Trophoblast cell (in vitro differentiated cells and primary cell): ENCODE measurements at regions not wholly inside any gene's neighbourhood (a gene's known extent, or its start where the extent isn't known, plus 50 kb on each side); places are given as distances from the start of the nearest gene placed in this dataset.

Experiments
- DNase-seq, 2 donors: peaks; one replicate each; pipeline ENCODE4 v3.0.0-alpha.2; 2016
- H2AFZ ChIP-seq: 2 replicates; pipeline ENCODE4 v1.6.1; 2013; ENCODE audit warnings: low read length, moderate library complexity, mild to moderate bottlenecking; ENCODE audit not compliant: insufficient read depth, poor library complexity
- H2AK5ac ChIP-seq: 2 replicates; pipeline ENCODE4 v1.6.1; 2013; ENCODE audit warnings: mild to moderate bottlenecking, low read length
- H2BK120ac ChIP-seq: 2 replicates; pipeline ENCODE4 v1.6.1; 2013; ENCODE audit warnings: low read length, mild to moderate bottlenecking, moderate library complexity; ENCODE audit not compliant: insufficient read depth, poor library complexity
- H2BK12ac ChIP-seq: 2 replicates; pipeline ENCODE4 v1.6.1; 2013; ENCODE audit warnings: mild to moderate bottlenecking, low read length, moderate library complexity
- H2BK5ac ChIP-seq: 2 replicates; pipeline ENCODE4 v1.6.1; 2013; ENCODE audit warnings: low read length, low read depth, moderate library complexity, mild to moderate bottlenecking; ENCODE audit not compliant: poor library complexity
- H3K14ac ChIP-seq: 2 replicates; pipeline ENCODE4 v1.6.1; 2013; ENCODE audit warnings: mild to moderate bottlenecking, low read length
- H3K18ac ChIP-seq: 2 replicates; pipeline ENCODE4 v1.6.1; 2013; ENCODE audit warnings: mild to moderate bottlenecking, low read length
- H3K23ac ChIP-seq: 2 replicates; pipeline ENCODE4 v1.6.1; 2013; ENCODE audit warnings: low read length
- H3K27ac ChIP-seq: 2 replicates; pipeline ENCODE4 v1.5.1; 2013; ENCODE audit warnings: low read depth, mild to moderate bottlenecking, inconsistent platforms, low read length, moderate library complexity
- H3K27me3 ChIP-seq: 2 replicates; pipeline ENCODE4 v1.6.1; 2013; ENCODE audit warnings: inconsistent platforms, mild to moderate bottlenecking, low read length, moderate library complexity; ENCODE audit not compliant: insufficient read depth
- H3K36me3 ChIP-seq, 2 experiments: 1 replicate in 1 of 2; 2 replicates in 1 of 2; pipeline ENCODE4 v1.6.1; 2013; ENCODE audit warnings: low read length in 2 of 2, mild to moderate bottlenecking in 2 of 2, moderate library complexity in 1 of 2; ENCODE audit not compliant: insufficient read depth in 2 of 2, control insufficient read depth in 1 of 2
- H3K4ac ChIP-seq: 2 replicates; pipeline ENCODE4 v1.6.1; 2013; ENCODE audit warnings: low read depth, mild to moderate bottlenecking, low read length, moderate library complexity
- H3K4me1 ChIP-seq, 2 experiments: 1 replicate in 1 of 2; 2 replicates in 1 of 2; pipeline ENCODE4 v1.6.1; 2013; ENCODE audit warnings: low read length in 2 of 2, mild to moderate bottlenecking in 2 of 2, moderate library complexity in 1 of 2; ENCODE audit not compliant: insufficient read depth in 2 of 2, control insufficient read depth in 1 of 2
- H3K4me2 ChIP-seq: 2 replicates; pipeline ENCODE4 v1.6.1; 2013; ENCODE audit warnings: inconsistent platforms, mild to moderate bottlenecking, low read length, moderate library complexity
- H3K4me3 ChIP-seq: 2 replicates; pipeline ENCODE4 v1.5.1; 2013; ENCODE audit warnings: mild to moderate bottlenecking, low read depth, low read length, inconsistent platforms
- H3K79me1 ChIP-seq: one replicate; pipeline ENCODE4 v1.6.1; 2013; ENCODE audit warnings: low read length
- H3K79me2 ChIP-seq: 2 replicates; pipeline ENCODE4 v1.6.1; 2013; ENCODE audit warnings: low read length, mild to moderate bottlenecking; ENCODE audit not compliant: control insufficient read depth, insufficient read depth, poor library complexity
- H3K9ac ChIP-seq: 2 replicates; pipeline ENCODE4 v1.6.1; 2013; ENCODE audit warnings: mild to moderate bottlenecking, low read length
- H3K9me3 ChIP-seq: 2 replicates; pipeline ENCODE4 v1.6.1; 2013; ENCODE audit warnings: low read depth, mild to moderate bottlenecking, control low read depth, inconsistent platforms, low read length; ENCODE audit not compliant: insufficient read depth
- H4K12ac ChIP-seq: 2 replicates; pipeline ENCODE4 v1.6.1; 2013; ENCODE audit warnings: low read depth, mild to moderate bottlenecking, low read length, moderate library complexity
- H4K8ac ChIP-seq: 2 replicates; pipeline ENCODE4 v1.6.1; 2013; ENCODE audit warnings: low read depth, mild to moderate bottlenecking, low read length, moderate library complexity
- H4K91ac ChIP-seq: one replicate; pipeline ENCODE4 v1.6.1; 2013; ENCODE audit warnings: low read depth, mild to moderate bottlenecking, low read length, moderate library complexity
- WGBS: extraction: QIAGEN DNeasy Blood & Tissue Kit; methylation state at CpG from one replicate; pipeline ENCODE4 v1.1.7; 2013; ENCODE audit warnings: missing lambda C conversion rate; ENCODE audit not compliant: insufficient read length, insufficient coverage; ENCODE audit errors: extremely low coverage; 5-methylcytosine and 5-hydroxymethylcytosine counted together

GRCh38 chr2:121033461-121033996 lies 251.5 kb downstream of the TFCP2L1 start:
- H3K79me2 ChIP-seq = no peaks in the 10 kb centered on the region
- H3K4ac ChIP-seq = no peak overlapping the region
- H3K4me3 ChIP-seq = no peak overlapping the region
- no peaks in the 10 kb centered on the region for H3K9me3 ChIP-seq
- no peak overlapping the region for H3K9ac ChIP-seq
- no peaks in the 10 kb centered on the region for H3K27me3 ChIP-seq
- no peak overlapping the region for H2AFZ ChIP-seq
- H2BK120ac ChIP-seq = no peak overlapping the region
- H3K4me1 ChIP-seq = no peaks in the 10 kb centered on the region
- H3K4me2 ChIP-seq = no peak overlapping the region
- H4K91ac ChIP-seq = no peak overlapping the region
- no peak overlapping the region for H4K12ac ChIP-seq
- no peak overlapping the region for H4K8ac ChIP-seq
- no peak overlapping the region for H3K18ac ChIP-seq
- H3K27ac ChIP-seq = no peak overlapping the region
- H2BK5ac ChIP-seq = no peak overlapping the region
- H3K36me3 ChIP-seq = no peaks in the 10 kb centered on the region
- no peak overlapping the region for H3K14ac ChIP-seq
- no peak overlapping the region for H2AK5ac ChIP-seq
- no peak overlapping the region for H2BK12ac ChIP-seq
- DNase-seq = no peak
- no CpG with 5 or more reads among the region's 7 CpGs for WGBS
- no peaks in the 10 kb centered on the region for H3K79me1 ChIP-seq
- H3K23ac ChIP-seq = no peak overlapping the region

GRCh38 chr2:121034551-121034950 lies 250.5 kb downstream of the TFCP2L1 start:
- Histone ChIP-seq H3K79me2 (no peaks in the 10 kb centered on the region), H3K23ac (no peak overlapping the region), H3K18ac (no peak overlapping the region), H3K27me3 (no peaks in the 10 kb centered on the region), H3K9ac (no peak overlapping the region), H3K14ac (no peak overlapping the region), H2AK5ac (no peak overlapping the region), H2AFZ (no peak overlapping the region), H3K79me1 (no peaks in the 10 kb centered on the region), H3K36me3 (no peaks in the 10 kb centered on the region), H4K12ac (no peak overlapping the region), H2BK120ac (no peak overlapping the region), H3K27ac (no peak overlapping the region), H3K4me2 (no peak overlapping the region), H2BK5ac (no peak overlapping the region), H2BK12ac (no peak overlapping the region), H3K4me3 (no peak overlapping the region), H3K4ac (no peak overlapping the region), H3K4me1 (no peaks in the 10 kb centered on the region), H4K91ac (no peak overlapping the region), H3K9me3 (no peaks in the 10 kb centered on the region), H4K8ac (no peak overlapping the region)
- no CpG with 5 or more reads among the region's 5 CpGs for WGBS
- DNase-seq = no peak

GRCh38 chr2:121036226-121036692 lies 248.7 kb downstream of the TFCP2L1 start:
- Histone ChIP-seq H2AK5ac (no peak overlapping the region), H4K8ac (no peak overlapping the region)

GRCh38 chr2:121037480-121037879 lies 247.5 kb downstream of the TFCP2L1 start:
- no peak overlapping the region for H3K14ac ChIP-seq
- WGBS = no CpG with 5 or more reads among the region's 2 CpGs
- no peak overlapping the region for H3K9ac ChIP-seq

More at GRCh38 chr2:121036226-121036692, 248.7 kb downstream of the TFCP2L1 start:
- Histone ChIP-seq H3K27me3 (no peaks in the 10 kb centered on the region), H2AFZ (no peak overlapping the region), H3K9me3 (no peaks in the 10 kb centered on the region), H3K9ac (no peak overlapping the region), H2BK120ac (no peak overlapping the region), H3K4ac (no peak overlapping the region), H4K91ac (no peak overlapping the region), H3K4me1 (no peaks in the 10 kb centered on the region), H3K4me2 (no peak overlapping the region), H2BK12ac (no peak overlapping the region), H3K14ac (no peak overlapping the region), H2BK5ac (no peak overlapping the region), H3K18ac (no peak overlapping the region), H3K79me2 (no peaks in the 10 kb centered on the region), H3K79me1 (no peaks in the 10 kb centered on the region), H3K4me3 (no peak overlapping the region), H4K12ac (no peak overlapping the region), H3K27ac (no peak overlapping the region), H3K23ac (no peak overlapping the region), H3K36me3 (no peaks in the 10 kb centered on the region)
- WGBS = no CpG with 5 or more reads among the region's 2 CpGs
- DNase-seq = no peak

More at GRCh38 chr2:121037480-121037879, 247.5 kb downstream of the TFCP2L1 start:
- Histone ChIP-seq H3K4me3 (no peak overlapping the region), H3K27ac (no peak overlapping the region), H3K9me3 (peaks cover 2% of the 10 kb centered on the region), H3K27me3 (no peaks in the 10 kb centered on the region), H3K4ac (no peak overlapping the region), H3K18ac (no peak overlapping the region), H2BK12ac (no peak overlapping the region), H2AFZ (no peak overlapping the region), H3K36me3 (no peaks in the 10 kb centered on the region), H2BK5ac (no peak overlapping the region), H3K4me2 (no peak overlapping the region), H4K91ac (no peak overlapping the region), H3K79me1 (no peaks in the 10 kb centered on the region), H4K8ac (no peak overlapping the region), H2AK5ac (no peak overlapping the region), H3K79me2 (no peaks in the 10 kb centered on the region), H2BK120ac (no peak overlapping the region), H3K4me1 (no peaks in the 10 kb centered on the region), H4K12ac (no peak overlapping the region), H3K23ac (no peak overlapping the region)
- no peak for DNase-seq
